ENCODE measurements at regions not wholly inside any gene's neighbourhood (a gene's known extent, or its start where the extent isn't known, plus 50 kb on each side); places are given as distances from the start of the nearest gene placed in this dataset.

- peak; percentile 41 for DNase-seq
Measured at GRCh38 chr19:46546194-46546896, 50.7 kb upstream of the PNMA8B start.

- DNase-seq = no peak
Measured at GRCh38 chr19:46550684-46551083, 50.4 kb upstream of the CALM3 start.

GRCh38 chr19:46551164-46551563 lies 50.0 kb upstream of the CALM3 start:
- DNase-seq = no peak
